GM23248 (cell line): ENCODE measurements at regions not wholly inside any gene's neighbourhood (a gene's known extent, or its start where the extent isn't known, plus 50 kb on each side); places are given as distances from the start of the nearest gene placed in this dataset.

Source experiments
- DNase-seq: peaks from one replicate; pipeline ENCODE4 v3.0.0-alpha.2; 2015
- H2AFZ ChIP-seq: fragments of 200-600 bp; sonication (generic); 2 replicates; pipeline ENCODE4 v1.6.1; 2016; ENCODE audit warnings: antibody characterized with exemption
- H3F3A ChIP-seq: fragments of 200-600 bp; sonication (generic); 2 replicates; pipeline ENCODE4 v1.6.1; 2016; ENCODE audit warnings: mild to moderate bottlenecking, antibody characterized with exemption, mixed run types; ENCODE audit not compliant: insufficient read depth
- H3K27ac ChIP-seq: fragments of 200-600 bp; sonication (generic); 2 replicates; pipeline ENCODE4 v1.5.1; 2016; ENCODE audit warnings: mild to moderate bottlenecking
- H3K27me3 ChIP-seq: fragments of 200-600 bp; sonication (generic); replicated peaks from 2 replicates; pipeline ENCODE4 v1.6.1; 2016; ENCODE audit warnings: mild to moderate bottlenecking; ENCODE audit not compliant: insufficient read depth
- H3K36me3 ChIP-seq: fragments of 200-600 bp; sonication (generic); 2 replicates; pipeline ENCODE4 v1.6.1; 2016; ENCODE audit warnings: low read depth, mild to moderate bottlenecking
- H3K4me1 ChIP-seq: fragments of 200-600 bp; sonication (generic); 2 replicates; pipeline ENCODE4 v1.6.1; 2016; ENCODE audit warnings: mild to moderate bottlenecking; ENCODE audit not compliant: insufficient read depth
- H3K4me2 ChIP-seq: fragments of 200-600 bp; sonication (generic); one replicate; pipeline ENCODE4 v1.6.1; 2016; ENCODE audit warnings: mild to moderate bottlenecking; ENCODE audit not compliant: unreplicated experiment
- H3K4me3 ChIP-seq: fragments of 200-600 bp; sonication (generic); 2 replicates; pipeline ENCODE4 v1.5.1; 2016; ENCODE audit warnings: mild to moderate bottlenecking
- H3K79me2 ChIP-seq: fragments of 200-600 bp; sonication (generic); 2 replicates; pipeline ENCODE4 v1.6.1; 2016; ENCODE audit warnings: mild to moderate bottlenecking; ENCODE audit not compliant: insufficient read depth
- H3K9ac ChIP-seq: fragments of 200-600 bp; sonication (generic); 2 replicates; pipeline ENCODE4 v1.6.1; 2016; ENCODE audit warnings: mild to moderate bottlenecking
- H3K9me2 ChIP-seq: fragments of 200-600 bp; sonication (generic); 2 replicates; pipeline ENCODE4 v1.6.1; 2016; ENCODE audit warnings: mixed run types, mild to moderate bottlenecking, moderate library complexity; ENCODE audit not compliant: insufficient read depth
- H3K9me3 ChIP-seq: fragments of 200-600 bp; sonication (generic); one replicate; pipeline ENCODE4 v1.6.1; 2017; ENCODE audit warnings: low read depth
- H4K20me1 ChIP-seq: fragments of 200-600 bp; sonication (generic); 2 replicates; pipeline ENCODE4 v1.6.0; 2016; ENCODE audit not compliant: insufficient read depth
- EZH2 ChIP-seq: fragments of 200-600 bp; sonication (generic); IDR thresholded peaks from 2 replicates; pipeline ENCODE4 v1.6.1; 2018; ENCODE audit warnings: antibody characterized with exemption, mild to moderate bottlenecking; ENCODE audit not compliant: insufficient read depth, poor library complexity, severe bottlenecking
- EZH2phosphoT487 ChIP-seq: fragments of 200-600 bp; sonication (generic); IDR thresholded peaks from 2 replicates; pipeline ENCODE4 v1.6.1; 2018; ENCODE audit warnings: antibody characterized with exemption, moderate library complexity, mild to moderate bottlenecking, low read depth; ENCODE audit not compliant: insufficient read depth
- WGBS, 2 experiments: methylation state at CpG; one replicate each; pipeline ENCODE4 v1.1.6; 2015 to 2017; ENCODE audit warnings: low lambda C conversion rate in 2 of 2, low coverage in 1 of 2; ENCODE audit errors: missing lambda C conversion rate in 2 of 2; 5-methylcytosine and 5-hydroxymethylcytosine counted together
- in situ Hi-C: fragments of 300-500 bp; cut with MboI; formaldehyde crosslinking; loops from 2 replicates; pipeline ENCODE4 v1.15.0; 2020

DNA sequence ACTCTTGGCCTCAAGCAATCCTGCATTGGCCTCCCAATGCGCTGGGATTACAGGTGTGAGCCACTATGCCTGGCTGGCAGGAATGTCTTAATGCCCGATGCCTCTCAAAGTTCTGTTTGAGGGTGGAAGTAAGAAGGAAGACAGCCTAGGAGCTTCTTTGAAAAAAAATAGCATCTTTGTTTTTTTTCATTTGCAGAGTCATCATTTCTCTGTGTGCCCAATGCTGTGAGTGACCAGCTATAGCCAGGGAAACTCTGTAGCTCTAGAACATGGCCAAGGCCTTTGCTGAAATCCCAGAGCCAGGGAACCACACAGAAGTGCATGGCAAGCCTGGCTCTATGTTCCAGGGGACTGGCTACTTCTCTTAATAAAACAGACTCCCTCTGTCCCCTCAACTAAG lies 260.0 kb downstream of the C1D start:
- TF ChIP-seq EZH2phosphoT487 = no peak
- no peak overlapping the region for H3K4me3 ChIP-seq
- H4K20me1 ChIP-seq = no peaks in the 10 kb centered on the region
- H3K4me2 ChIP-seq = no peak overlapping the region
- H3K36me3 ChIP-seq = no peaks in the 10 kb centered on the region
- no peak overlapping the region for H2AFZ ChIP-seq
- no peaks in the 10 kb centered on the region for H3K79me2 ChIP-seq
- in situ Hi-C loops = no loop called here
- no peaks in the 10 kb centered on the region for H3K9me2 ChIP-seq
- H3F3A ChIP-seq = no peaks in the 10 kb centered on the region
- WGBS, 2 experiments = 91 to 98% methylated on average over 2 of the region's 2 CpGs
- no peak overlapping the region for H3K9ac ChIP-seq
- H3K9me3 ChIP-seq = no peaks in the 10 kb centered on the region
- H3K27ac ChIP-seq = no peak overlapping the region
- DNase-seq = no peak
- H3K27me3 ChIP-seq = no peaks in the 10 kb centered on the region; the same call in 1 of the 2 replicates
- H3K4me1 ChIP-seq = peaks cover 5% of the 10 kb centered on the region; the same call in 1 of the 2 replicates

DNA sequence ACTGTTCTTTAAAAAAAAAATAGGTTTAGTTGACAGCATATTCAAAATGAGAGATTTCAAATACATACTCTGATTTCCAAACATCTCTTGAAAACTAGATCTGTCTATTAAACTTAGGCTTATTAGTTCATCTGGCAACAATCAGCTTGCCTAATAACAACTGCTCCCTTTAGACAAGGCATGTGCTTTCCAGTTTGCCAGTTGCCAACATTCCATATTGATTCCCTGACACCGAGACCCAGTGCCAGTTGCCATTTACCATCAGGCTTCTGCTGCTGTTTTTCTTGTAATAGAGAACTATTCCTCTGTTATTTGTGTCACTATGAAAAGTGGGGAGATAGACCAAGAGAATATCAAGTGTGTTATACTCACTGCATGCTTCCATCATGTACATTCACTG lies 256.0 kb downstream of the C1D start:
- Histone ChIP-seq H3K9me2 (no peaks in the 10 kb centered on the region), H3K4me3 (no peak overlapping the region), H3K4me2 (no peak overlapping the region), H4K20me1 (no peaks in the 10 kb centered on the region), H3K79me2 (no peaks in the 10 kb centered on the region), H3K4me1 (0 out of 2 replicates have a peak, but pooled peaks cover 2% of the 10 kb centered on the region), H3K9ac (no peak overlapping the region), H3F3A (no peaks in the 10 kb centered on the region), H3K27me3 (no peaks in the 10 kb centered on the region; the same call in 1 of the 2 replicates), H3K27ac (no peak overlapping the region), H3K9me3 (no peaks in the 10 kb centered on the region), H3K36me3 (no peaks in the 10 kb centered on the region), H2AFZ (no peak overlapping the region)
- TF ChIP-seq EZH2 = no peak
- TF ChIP-seq EZH2phosphoT487 = no peak
- 18 to 24% methylated on average over 1 of the region's 1 CpG for WGBS, 2 experiments
- in situ Hi-C loops = no loop called here
- DNase-seq = no peak

DNA sequence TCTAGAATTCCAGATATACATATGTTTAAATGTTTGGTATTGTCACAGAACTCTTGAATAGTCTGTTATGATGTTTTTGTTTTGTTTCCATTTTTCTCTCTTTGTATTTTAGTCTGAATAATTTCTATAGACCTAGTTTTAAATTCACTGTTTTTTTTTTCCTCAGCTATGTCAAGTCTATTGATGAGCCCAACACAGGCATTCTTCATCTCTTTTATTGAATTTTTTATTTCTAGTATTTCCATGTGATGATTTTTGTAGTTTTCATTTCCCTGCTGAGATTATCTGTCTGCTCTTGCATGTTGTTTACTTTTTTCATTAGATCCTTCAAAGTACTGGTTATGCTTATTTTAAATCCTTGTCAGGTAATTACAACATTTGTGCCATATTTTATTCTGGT lies 254.7 kb downstream of the C1D start:
- Histone ChIP-seq H3K9me3 (no peaks in the 10 kb centered on the region), H3K36me3 (no peaks in the 10 kb centered on the region), H3K27ac (no peak overlapping the region), H3K4me1 (0 out of 2 replicates have a peak, but pooled peaks cover 2% of the 10 kb centered on the region), H3K4me2 (no peak overlapping the region), H4K20me1 (no peaks in the 10 kb centered on the region), H2AFZ (no peak overlapping the region), H3K79me2 (no peaks in the 10 kb centered on the region), H3F3A (no peaks in the 10 kb centered on the region), H3K27me3 (no peaks in the 10 kb centered on the region; the same call in 1 of the 2 replicates), H3K9ac (no peak overlapping the region), H3K9me2 (no peaks in the 10 kb centered on the region), H3K4me3 (no peak overlapping the region)
- in situ Hi-C loops = no loop called here
- TF ChIP-seq EZH2phosphoT487 = no peak
- TF ChIP-seq EZH2 = no peak
- DNase-seq = no peak

DNA sequence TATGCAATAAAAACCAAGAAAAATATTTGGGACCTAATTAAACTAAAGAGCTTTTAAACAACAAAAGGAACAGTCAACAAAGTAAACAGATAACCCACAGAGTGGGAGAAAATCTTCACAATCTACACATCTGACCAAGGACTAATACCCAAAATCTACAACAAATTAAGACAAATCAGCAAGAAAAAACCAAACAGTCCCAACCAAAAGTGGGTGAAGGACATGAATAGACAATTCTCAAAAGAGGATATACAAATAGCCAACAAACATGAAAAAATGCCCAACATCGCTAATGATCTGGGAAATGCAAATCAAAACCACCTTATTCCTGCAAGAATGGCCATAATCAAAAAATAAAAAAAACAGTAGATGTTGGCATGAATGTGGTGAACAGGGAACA lies 250.1 kb downstream of the C1D start:
- no peak overlapping the region for H3K9ac ChIP-seq
- H3K27ac ChIP-seq = no peak overlapping the region
- H3K79me2 ChIP-seq = no peaks in the 10 kb centered on the region
- no peaks in the 10 kb centered on the region for H3K9me3 ChIP-seq
- no peaks in the 10 kb centered on the region; the same call in 1 of the 2 replicates for H3K9me2 ChIP-seq
- H3K4me3 ChIP-seq = no peak overlapping the region
- H3F3A ChIP-seq = no peaks in the 10 kb centered on the region
- in situ Hi-C loops = no loop called here
- no peaks in the 10 kb centered on the region for H3K4me1 ChIP-seq
- WGBS, 2 experiments = 57 to 62% methylated on average over 1 of the region's 1 CpG
- no peak for DNase-seq
- TF ChIP-seq EZH2 (no peak), EZH2phosphoT487 (no peak)
- H3K36me3 ChIP-seq = no peaks in the 10 kb centered on the region
- no peak overlapping the region for H3K4me2 ChIP-seq
- H3K27me3 ChIP-seq = no peaks in the 10 kb centered on the region; the same call in 1 of the 2 replicates
- H4K20me1 ChIP-seq = no peaks in the 10 kb centered on the region
- H2AFZ ChIP-seq = no peak overlapping the region

DNA sequence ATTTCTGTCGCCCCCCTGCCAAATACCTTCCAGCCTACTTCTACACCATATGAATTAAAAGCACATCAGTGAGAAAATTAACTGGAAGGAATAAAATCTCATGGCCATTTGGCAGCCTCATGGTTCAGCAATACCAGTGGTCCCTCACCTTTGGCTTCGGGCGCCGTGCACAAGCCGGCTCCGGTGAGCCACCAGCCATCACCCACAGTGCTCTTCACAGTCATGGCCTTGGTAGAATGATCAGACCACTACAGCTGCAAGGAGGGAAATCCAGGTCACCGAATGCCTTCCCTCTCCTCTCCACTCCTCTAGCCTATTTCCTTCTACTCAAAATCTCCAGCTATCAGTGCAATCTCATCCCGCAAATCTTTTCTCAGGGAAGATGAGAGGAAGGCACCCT lies 239.1 kb downstream of the C1D start:
- in situ Hi-C loops = no loop called here
- H3K79me2 ChIP-seq = no peaks in the 10 kb centered on the region
- no peak for TF ChIP-seq EZH2
- H3F3A ChIP-seq = peaks cover 13% of the 10 kb centered on the region
- H3K9ac ChIP-seq = no peak overlapping the region
- H3K4me1 ChIP-seq = peaks cover 16% of the 10 kb centered on the region
- no peak for DNase-seq
- H3K9me2 ChIP-seq = no peaks in the 10 kb centered on the region; the same call in 1 of the 2 replicates
- H4K20me1 ChIP-seq = no peaks in the 10 kb centered on the region
- H3K9me3 ChIP-seq = no peaks in the 10 kb centered on the region
- no peak overlapping the region for H3K27ac ChIP-seq
- 0 out of 2 replicates have a peak overlapping the region, but pooled peaks have one; percentile 11 for H2AFZ ChIP-seq
- 92 to 97% methylated on average over 8 of the region's 8 CpGs for WGBS, 2 experiments
- H3K36me3 ChIP-seq = no peaks in the 10 kb centered on the region
- no peak overlapping the region for H3K4me3 ChIP-seq
- H3K27me3 ChIP-seq = no peaks in the 10 kb centered on the region
- no peak overlapping the region for H3K4me2 ChIP-seq
